Glomerular visceral epithelial cell (primary cell): ENCODE measurements at regions not wholly inside any gene's neighbourhood (a gene's known extent, or its start where the extent isn't known, plus 50 kb on each side); places are given as distances from the start of the nearest gene placed in this dataset.
"Not testable (repeated sequence)": the region's sequence is repeated elsewhere in the genome, so short reads cannot be mapped to it uniquely, and the experiment has no call there.

Experiments used
- DNase-seq: peaks from one replicate; pipeline ENCODE4 v3.0.0-alpha.2; 2016; ENCODE audit errors: extremely low spot score

DNA sequence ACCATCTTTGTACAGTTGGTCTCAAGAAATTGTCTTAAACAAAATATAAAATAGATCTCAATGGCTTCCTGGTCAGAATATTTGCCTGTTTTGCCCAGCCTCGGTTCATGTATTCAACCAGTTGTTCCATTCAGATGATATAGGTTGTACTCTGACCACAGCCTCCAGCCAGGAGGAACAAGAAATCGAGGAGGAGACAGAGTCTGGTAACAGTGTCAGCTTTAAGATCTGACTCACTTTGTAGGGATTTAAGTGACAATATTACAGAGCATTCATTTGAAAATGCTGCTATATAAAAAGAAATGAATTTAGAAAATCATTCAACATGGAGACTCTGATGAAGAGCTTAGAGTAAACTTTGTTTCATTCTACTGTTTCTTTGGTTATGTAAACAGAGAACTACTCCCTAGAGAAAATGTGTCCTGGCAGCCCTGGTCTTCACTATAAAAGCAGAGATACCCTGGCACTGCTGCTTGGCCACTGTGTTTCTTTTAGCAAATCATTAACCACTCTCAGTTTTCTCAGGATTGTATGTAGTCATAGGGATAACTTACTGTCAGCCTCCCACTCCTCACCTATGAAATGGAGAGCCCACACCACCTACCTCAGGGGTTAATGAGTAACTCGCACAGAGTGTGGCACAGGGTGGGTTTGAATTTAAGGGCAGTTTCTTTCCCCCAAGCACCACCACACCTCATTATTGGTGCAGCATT is 53.5 kb downstream of the PAGE2 start:
- peak; percentile 62 for DNase-seq

DNA sequence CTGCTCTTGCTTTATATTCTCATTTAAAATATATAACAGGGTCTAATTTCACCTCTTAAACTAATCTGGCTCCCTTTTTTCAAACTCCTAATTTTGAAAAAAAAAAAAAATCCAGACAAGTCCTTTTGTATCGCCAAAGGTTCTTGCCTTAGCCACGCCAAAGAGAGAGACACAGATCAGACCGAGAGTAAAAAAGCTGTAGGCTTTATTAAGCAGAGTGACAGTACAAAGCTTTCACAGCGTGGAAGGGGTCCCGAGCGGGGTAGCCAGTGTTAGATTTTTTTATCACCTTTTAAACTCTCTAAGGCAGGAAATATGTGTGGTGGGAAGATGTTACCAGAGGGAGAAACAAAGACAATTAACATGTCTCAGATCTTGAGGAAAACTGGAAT is 54.1 kb downstream of the PAGE2 start:
- peak; percentile 14 for DNase-seq

DNA sequence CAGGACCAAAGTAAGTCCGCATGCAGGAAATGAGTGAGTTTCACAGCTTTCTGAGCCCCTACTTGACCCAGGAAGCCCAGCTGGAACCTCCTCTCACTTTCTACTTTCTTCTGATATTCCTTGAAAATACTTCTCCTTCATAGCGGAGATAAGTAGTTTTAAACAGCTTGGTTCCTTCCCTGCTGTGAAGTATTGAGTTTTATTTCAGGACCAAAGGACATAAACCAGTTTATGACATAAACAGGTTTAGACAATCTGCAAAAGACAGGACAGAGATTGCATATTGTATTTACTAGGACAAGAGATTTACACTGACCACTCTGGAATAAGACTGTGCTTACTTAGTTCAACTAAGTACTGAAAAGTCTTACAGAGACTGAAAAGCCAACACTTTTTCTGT is 54.8 kb downstream of the PAGE2 start:
- peak; percentile 6 for DNase-seq

DNA sequence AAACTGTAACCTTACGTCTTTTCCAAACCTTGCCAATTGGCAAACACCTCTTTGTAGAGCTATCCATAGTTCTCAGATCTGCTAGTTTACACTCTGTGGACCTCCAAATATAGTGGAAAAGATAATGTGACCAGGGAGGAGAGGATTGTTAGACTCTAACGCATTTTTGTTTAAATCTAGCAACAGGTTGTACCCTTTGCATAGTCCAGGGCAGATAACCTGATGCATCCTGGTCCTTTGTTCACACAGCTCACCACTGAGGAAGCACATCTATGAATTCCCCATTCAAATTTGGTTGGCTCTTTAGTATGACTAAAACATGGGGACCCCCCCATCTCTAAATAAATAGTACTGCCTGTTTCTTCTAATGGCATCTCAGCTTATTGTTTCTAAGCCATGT is 55.9 kb downstream of the PAGE2 start:
- DNase-seq = no peak

DNA sequence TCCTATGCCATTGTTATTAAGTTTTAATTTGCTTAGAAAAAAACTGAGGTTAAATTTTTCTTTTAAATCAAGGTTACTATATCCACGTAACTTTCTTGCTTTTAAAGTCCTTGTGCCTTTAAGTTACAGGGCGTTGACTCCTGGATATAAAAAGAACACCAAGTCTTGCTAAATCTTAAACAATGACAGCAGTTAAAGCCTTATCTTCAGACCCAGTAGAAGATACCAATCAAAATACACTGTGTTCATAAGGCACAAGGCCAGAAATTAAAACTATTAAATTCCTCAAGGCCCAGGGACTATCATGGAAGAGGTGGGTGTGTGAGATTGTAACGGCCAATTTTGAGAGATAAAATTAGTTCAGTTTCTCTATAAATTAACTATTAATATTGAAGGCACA is 60.4 kb downstream of the PAGE2 start:
- DNase-seq = no peak

DNA sequence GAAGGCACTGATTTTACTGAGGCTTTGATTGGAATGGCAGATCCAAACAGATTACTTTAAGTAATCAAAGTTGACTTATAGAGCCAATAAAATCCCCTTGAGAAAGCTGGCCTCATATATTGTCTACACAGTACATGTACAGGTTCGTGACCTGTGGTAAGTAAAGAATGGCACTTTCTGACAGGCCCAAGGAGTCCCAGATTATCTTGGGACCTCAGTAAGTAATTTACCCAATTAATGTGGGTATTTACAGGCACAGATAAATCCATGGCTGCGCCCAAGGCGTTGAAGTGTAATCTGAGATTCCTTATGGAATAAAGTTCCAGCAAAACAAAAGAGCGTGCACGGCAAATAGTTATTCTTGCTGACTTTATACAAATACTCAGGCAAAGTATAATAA is 62.4 kb downstream of the PAGE2 start:
- DNase-seq = no peak

DNA sequence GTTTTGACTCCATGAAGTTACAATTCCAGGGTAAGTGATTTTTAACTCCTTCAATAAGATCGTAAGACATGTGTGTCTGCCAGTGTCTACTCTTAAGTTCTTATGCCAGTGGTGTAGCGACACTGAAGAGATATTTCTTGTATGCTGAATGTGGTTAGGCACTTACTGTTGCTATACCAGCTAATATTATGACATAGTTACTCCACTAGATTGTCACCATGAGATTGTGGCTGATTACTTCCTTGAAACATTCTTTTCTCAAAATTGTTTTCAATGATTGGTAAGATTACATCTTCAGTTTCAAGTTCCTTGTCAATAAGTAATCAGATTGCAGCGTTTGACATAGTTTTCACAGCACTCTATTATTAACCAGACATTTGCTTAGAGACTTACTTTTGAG is 60.6 kb upstream of the PAGE5 start:
- peak; percentile 17 for DNase-seq

DNA sequence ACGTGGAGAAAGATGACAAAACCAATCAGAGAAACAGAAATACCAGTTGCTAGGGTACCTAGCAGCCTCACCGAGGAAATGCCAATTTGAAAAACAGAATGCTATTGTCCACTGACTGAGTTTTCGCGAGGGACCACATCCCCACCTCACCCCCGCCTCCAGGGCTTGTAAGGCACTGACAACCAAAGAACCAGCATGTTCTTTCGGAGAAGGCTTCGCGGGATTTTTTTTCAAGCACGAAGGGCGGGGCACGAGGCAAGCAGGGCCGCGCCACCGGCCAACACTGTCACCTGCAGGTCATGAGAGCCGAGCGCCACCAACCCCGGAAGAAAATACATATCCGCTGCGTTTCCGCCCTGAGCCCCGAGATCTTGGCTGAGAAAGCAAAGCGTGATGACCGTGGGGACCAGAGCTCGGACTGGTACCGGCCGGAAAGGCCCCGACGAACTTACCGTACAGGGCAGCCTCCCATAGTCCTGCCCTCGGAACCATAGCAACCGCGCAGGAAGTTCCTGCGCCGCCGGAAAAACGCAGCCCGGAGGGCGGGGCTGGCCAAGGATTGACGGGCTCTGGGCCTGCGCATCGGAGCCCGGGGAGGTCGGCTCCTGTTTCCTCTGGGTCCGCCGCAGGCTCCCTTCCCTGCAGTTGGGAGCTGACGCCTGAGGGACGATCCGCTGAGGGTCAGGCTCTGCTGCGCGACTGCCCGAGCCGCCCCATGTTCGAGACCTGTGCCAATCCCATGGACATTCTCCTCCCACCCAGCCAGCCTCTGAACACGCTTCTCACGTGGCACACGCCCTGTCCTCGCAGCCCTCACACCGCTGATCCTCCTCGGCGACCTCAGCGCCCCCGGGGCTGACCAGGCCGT is 59.2 kb upstream of the PAGE5 start:
- peak; percentile 88 for DNase-seq

DNA sequence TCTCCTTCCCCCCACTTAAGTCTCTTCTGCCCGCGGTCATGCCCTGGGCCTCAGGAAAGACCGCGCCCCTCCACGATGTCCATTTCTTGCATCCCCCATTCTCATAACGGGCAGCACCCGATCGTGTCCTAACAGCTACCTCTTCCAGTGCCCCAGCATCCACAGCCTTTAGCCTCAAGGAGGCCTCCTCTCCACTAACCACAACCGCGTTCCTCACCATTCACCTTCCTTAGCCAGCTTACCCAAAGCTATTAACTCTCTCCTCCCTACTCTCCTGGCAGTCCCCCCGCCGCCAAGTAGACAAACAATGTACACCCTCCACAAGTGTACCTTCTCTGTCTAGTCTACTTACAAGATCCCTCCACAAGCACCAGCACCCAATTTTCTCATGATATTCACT is 58.6 kb upstream of the PAGE5 start:
- peak; percentile 50 for DNase-seq

DNA sequence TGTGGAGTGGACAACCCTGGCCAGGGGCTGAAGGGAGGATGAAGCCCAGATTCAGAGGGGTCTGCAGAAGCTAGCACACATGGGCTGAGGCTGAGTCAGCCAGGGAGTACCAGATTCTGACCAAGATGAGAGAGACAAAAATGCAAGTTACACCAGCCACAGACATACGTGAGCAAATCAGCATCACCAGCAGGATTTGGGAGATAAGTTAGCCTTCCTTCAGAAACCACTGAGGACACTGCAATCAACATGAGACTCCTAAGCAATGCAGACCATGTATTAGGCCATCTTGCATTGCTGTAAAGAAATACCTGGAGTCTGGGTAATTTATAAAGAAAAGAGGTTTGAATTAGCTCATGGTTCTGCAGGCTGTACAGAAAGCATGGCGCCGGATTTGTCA is 57.0 kb upstream of the PAGE5 start:
- no peak for DNase-seq

DNA sequence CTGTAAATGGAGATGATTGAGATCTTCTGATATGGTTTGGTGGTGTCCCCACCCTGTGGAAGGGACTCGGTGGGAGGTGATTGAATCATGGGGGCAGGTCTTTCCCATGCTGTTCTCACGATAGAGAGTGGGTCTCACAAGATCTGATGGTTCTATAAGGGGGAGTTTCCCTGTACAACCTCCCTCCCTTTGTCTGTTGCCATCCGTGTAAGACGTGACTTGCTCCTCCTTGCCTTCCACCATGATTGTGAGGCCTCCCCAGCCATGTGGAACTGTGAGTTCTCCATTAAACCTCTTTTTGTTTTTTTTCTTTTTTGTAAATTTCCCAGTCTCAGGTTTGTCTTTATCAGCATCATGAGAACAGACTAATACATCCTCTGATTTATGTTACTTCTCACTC is 55.1 kb upstream of the PAGE5 start:
- DNase-seq = not testable (repeated sequence)

DNA sequence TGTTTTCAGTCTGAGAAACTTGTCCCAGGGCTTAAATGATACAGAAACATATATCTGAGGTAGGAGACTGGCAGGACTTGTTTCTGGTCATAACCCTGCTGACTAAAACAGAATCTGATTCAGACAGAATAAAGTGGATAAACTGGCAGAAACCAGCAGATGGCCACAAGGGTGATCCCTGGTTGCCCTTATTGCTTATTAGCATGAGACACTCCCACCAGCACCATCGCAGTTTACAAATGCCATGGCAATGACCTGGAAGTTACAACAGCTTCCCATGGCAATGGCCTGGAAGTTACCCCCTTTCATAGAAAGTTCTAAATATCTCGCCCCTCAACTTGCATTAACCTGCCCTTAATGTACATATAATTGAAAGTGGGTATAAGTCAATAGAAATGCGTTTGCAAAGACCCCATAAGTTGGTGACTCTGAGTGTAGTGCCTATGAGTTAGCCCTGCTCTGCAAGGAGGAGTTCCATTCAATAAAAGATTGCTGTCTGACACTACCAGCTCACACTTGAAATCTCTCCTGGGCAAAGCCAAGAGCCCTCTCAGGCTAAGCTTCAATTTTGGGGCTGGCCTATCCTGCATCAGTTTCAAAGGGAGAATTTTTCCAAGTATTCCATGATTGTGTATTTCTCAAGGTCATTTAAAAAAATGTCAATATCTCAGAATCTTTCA is 52.9 kb upstream of the PAGE5 start:
- no peak for DNase-seq

DNA sequence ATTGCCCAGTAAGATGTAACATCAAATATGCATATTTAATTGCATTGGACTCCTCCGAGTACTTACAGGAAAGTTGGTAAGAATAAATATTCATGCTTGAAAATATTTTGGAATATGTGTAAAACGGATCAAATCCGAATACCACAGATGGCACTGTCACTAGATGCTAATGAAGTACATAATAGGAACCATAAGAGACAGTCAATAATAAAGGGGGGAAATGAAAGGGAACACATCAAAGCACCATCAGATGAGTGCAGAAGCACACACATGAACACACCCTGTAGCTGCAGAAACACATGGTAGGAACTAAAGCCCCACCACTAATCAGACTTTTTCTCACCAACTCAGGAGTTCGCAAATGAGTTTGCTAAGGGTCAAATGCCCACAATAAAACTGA is 52.2 kb upstream of the PAGE5 start:
- DNase-seq = no peak

DNA sequence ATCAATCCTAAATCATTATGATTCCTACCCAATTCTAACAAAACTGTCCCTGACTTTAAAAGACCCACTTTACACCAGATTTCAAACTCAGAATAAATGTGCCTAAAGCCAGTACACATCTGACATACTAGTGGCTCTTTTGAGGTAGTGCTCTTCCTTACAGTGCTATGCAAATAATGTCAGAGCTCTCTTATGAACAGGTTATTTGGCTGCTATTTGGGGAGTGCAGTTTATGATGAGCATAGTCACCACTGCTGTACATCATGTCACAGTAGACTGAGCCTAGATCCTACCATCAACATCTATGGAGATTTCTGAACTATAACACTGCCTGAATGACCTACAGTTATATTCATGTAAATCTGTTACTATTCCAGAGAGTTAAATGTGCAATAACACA is 50.4 kb upstream of the PAGE5 start:
- no peak for DNase-seq
